H1 (cell line): ENCODE measurements at regions not wholly inside any gene's neighbourhood (a gene's known extent, or its start where the extent isn't known, plus 50 kb on each side); places are given as distances from the start of the nearest gene placed in this dataset.

Experiments
- CTCF ChIA-PET: fragments of 300-600 bp; sonication (Branson Sonifier 250); formaldehyde crosslinking; loops from one replicate; lab custom pipeline; 2021; ENCODE audit not compliant: partially characterized antibody; lab: Charles Lee
- POLR2A ChIA-PET: fragments of 300-600 bp; sonication (Branson Sonifier 250); formaldehyde crosslinking; loops from one replicate; lab custom pipeline; 2021; ENCODE audit warnings: inconsistent platforms; ENCODE audit not compliant: partially characterized antibody; lab: Charles Lee
- DNase-seq, 2 experiments: peaks; one replicate each; pipeline versions ENCODE4 v3.0.0 to v3.0.0-alpha.2; 2010 to 2022; ENCODE audit warnings: low spot score in 2 of 2, low read depth in 1 of 2, mixed read lengths in 1 of 2
- FAIRE-seq: peaks from 2 replicates; lab custom pipeline; 2011; peaks lifted over from hg19 to GRCh38; lab: Jason Lieb, UNC
- H2AFZ ChIP-seq: 2 replicates; pipeline ENCODE4 v1.8.1; 2012; ENCODE audit warnings: low read length, inconsistent platforms
- H2AK5ac ChIP-seq: 2 replicates; pipeline ENCODE4 v1.6.1; 2013; ENCODE audit warnings: low read depth, low read length
- H2BK120ac ChIP-seq: replicated peaks from 2 replicates; pipeline ENCODE3; 2013; ENCODE audit warnings: low read depth, low read length, inconsistent platforms
- H2BK12ac ChIP-seq: 2 replicates; pipeline ENCODE4 v1.6.1; 2013; ENCODE audit warnings: low read depth, low read length
- H2BK15ac ChIP-seq: 2 replicates; pipeline ENCODE4 v1.6.1; 2013; ENCODE audit warnings: low read length
- H2BK20ac ChIP-seq: 2 replicates; pipeline ENCODE4 v1.6.1; 2013; ENCODE audit warnings: low read length
- H2BK5ac ChIP-seq: 2 replicates; pipeline ENCODE4 v1.6.1; 2013; ENCODE audit warnings: low read depth, low read length
- H3K14ac ChIP-seq: 2 replicates; pipeline ENCODE4 v1.6.1; 2013; ENCODE audit warnings: inconsistent platforms; ENCODE audit not compliant: insufficient read length
- H3K18ac ChIP-seq: 2 replicates; pipeline ENCODE4 v1.6.1; 2013; ENCODE audit warnings: low read length; ENCODE audit errors: extremely low read depth
- H3K23ac ChIP-seq: 2 replicates; pipeline ENCODE4 v1.6.1; 2013; ENCODE audit warnings: inconsistent platforms; ENCODE audit not compliant: insufficient read length
- H3K23me2 ChIP-seq: 2 replicates; pipeline ENCODE4 v1.6.1; 2013; ENCODE audit warnings: low read depth, low read length
- H3K27ac ChIP-seq: 2 replicates; pipeline ENCODE4 v1.6.1; 2011; ENCODE audit warnings: low read depth, low read length, inconsistent platforms
- H3K27me3 ChIP-seq, 4 experiments: replicated peaks in 1 of 4; 1 replicate in 1 of 4; 2 replicates in 3 of 4; pipeline versions ENCODE4 v1.6.1 to v1.8.1; 2011 to 2013; ENCODE audit warnings: low read length in 3 of 4, mild to moderate bottlenecking in 3 of 4, inconsistent platforms in 2 of 4, mixed read lengths in 2 of 4, moderate library complexity in 1 of 4; ENCODE audit not compliant: control insufficient read depth in 3 of 4, insufficient read depth in 3 of 4; ENCODE audit errors: extremely low read depth in 1 of 4
- H3K36me3 ChIP-seq, 4 experiments: 2 replicates each; pipeline versions ENCODE4 v1.6.1 to v1.8.1; 2011 to 2013; ENCODE audit warnings: mild to moderate bottlenecking in 4 of 4, low read length in 3 of 4, moderate library complexity in 2 of 4, control low read depth in 1 of 4, inconsistent platforms in 1 of 4; ENCODE audit not compliant: insufficient read depth in 4 of 4, control insufficient read depth in 2 of 4
- H3K4ac ChIP-seq: replicated peaks from 2 replicates; pipeline ENCODE3; 2013; ENCODE audit warnings: low read length, low read depth, mixed read lengths, inconsistent platforms; ENCODE audit not compliant: insufficient read length
- H3K4me1 ChIP-seq, 4 experiments: replicated peaks in 1 of 4; 1 replicate in 1 of 4; 2 replicates in 3 of 4; pipeline versions ENCODE4 v1.6.1 to v1.8.1; 2011 to 2013; ENCODE audit warnings: low read length in 3 of 4, inconsistent platforms in 2 of 4, mixed read lengths in 1 of 4; ENCODE audit not compliant: insufficient read depth in 4 of 4, control insufficient read depth in 3 of 4
- H3K4me2 ChIP-seq, 2 experiments: 2 replicates each; pipeline versions ENCODE4 v1.6.1 to v1.8.1; 2011 to 2013; ENCODE audit warnings: low read depth in 2 of 2, low read length in 2 of 2, control low read depth in 1 of 2, inconsistent platforms in 1 of 2, mild to moderate bottlenecking in 1 of 2; ENCODE audit not compliant: insufficient read depth in 1 of 2
- H3K4me3 ChIP-seq, 4 experiments: fragments of 200-600, 300-600 bp in 1 of 4; sonication (generic), shearing (Covaris generic), sonication (Bioruptor Twin) in 1 of 4; 2 replicates each; pipeline versions ENCODE4 v1.5.1 to v1.8.1; 2011 to 2016; ENCODE audit warnings: low read length in 4 of 4, low read depth in 3 of 4, control low read depth in 2 of 4, inconsistent platforms in 2 of 4, mild to moderate bottlenecking in 2 of 4, mixed read lengths in 1 of 4, moderate library complexity in 1 of 4; ENCODE audit not compliant: insufficient read depth in 2 of 4; ENCODE audit errors: extremely low read depth in 1 of 4
- H3K56ac ChIP-seq: replicated peaks from 2 replicates; pipeline ENCODE3; 2013; ENCODE audit warnings: low read depth, mild to moderate bottlenecking, mixed read lengths, low read length, inconsistent platforms; ENCODE audit not compliant: insufficient read length
- H3K79me1 ChIP-seq: 2 replicates; pipeline ENCODE4 v1.6.1; 2013; ENCODE audit warnings: low read depth, low read length, control low read depth
- H3K79me2 ChIP-seq, 2 experiments: 2 replicates each; pipeline versions ENCODE4 v1.6.1 to v1.8.1; 2012 to 2013; ENCODE audit warnings: low read length in 2 of 2, mild to moderate bottlenecking in 2 of 2, inconsistent platforms in 1 of 2; ENCODE audit not compliant: insufficient read depth in 2 of 2, control insufficient read depth in 1 of 2
- H3K9ac ChIP-seq, 4 experiments: replicated peaks in 1 of 4; 1 replicate in 1 of 4; 2 replicates in 3 of 4; pipeline versions ENCODE4 v1.6.1 to v1.8.1; 2011 to 2013; ENCODE audit warnings: low read depth in 3 of 4, low read length in 3 of 4, control low read depth in 2 of 4, mild to moderate bottlenecking in 2 of 4, moderate library complexity in 2 of 4, inconsistent platforms in 1 of 4; ENCODE audit errors: extremely low read depth in 1 of 4
- H3K9me3 ChIP-seq, 2 experiments: 2 replicates each; pipeline versions ENCODE4 v1.6.1 to v1.8.1; 2012 to 2013; ENCODE audit warnings: mild to moderate bottlenecking in 2 of 2, moderate library complexity in 2 of 2, control low read depth in 1 of 2, inconsistent platforms in 1 of 2, low read depth in 1 of 2, low read length in 1 of 2, mixed read lengths in 1 of 2; ENCODE audit not compliant: insufficient read depth in 2 of 2
- H4K20me1 ChIP-seq, 2 experiments: replicated peaks in 1 of 2; 2 replicates each; pipeline versions ENCODE3 to v1.8.1; 2011 to 2013; ENCODE audit warnings: inconsistent platforms in 2 of 2, low read length in 2 of 2, mild to moderate bottlenecking in 1 of 2; ENCODE audit not compliant: insufficient read depth in 2 of 2, control insufficient read depth in 1 of 2
- H4K5ac ChIP-seq: 2 replicates; pipeline ENCODE4 v1.6.1; 2013; ENCODE audit warnings: low read length, low read depth, mixed read lengths, inconsistent platforms; ENCODE audit not compliant: insufficient read length
- H4K8ac ChIP-seq: 2 replicates; pipeline ENCODE4 v1.8.0; 2013; ENCODE audit warnings: mild to moderate bottlenecking, moderate library complexity, low read length, inconsistent platforms; ENCODE audit not compliant: insufficient read depth; ENCODE audit errors: extremely low read depth
- H4K91ac ChIP-seq: replicated peaks from 2 replicates; pipeline ENCODE3; 2013; ENCODE audit warnings: low read length, mixed read lengths, inconsistent platforms; ENCODE audit not compliant: insufficient read length
- CREB1 ChIP-seq: IDR thresholded peaks from 2 replicates; pipeline ENCODE4 v1.6.1; 2012; ENCODE audit warnings: inconsistent platforms
- CTBP2 ChIP-seq: IDR thresholded peaks from 2 replicates; pipeline ENCODE4 v1.7.0; 2011; ENCODE audit warnings: borderline replicate concordance, mild to moderate bottlenecking, moderate library complexity, mixed read lengths, low read length; ENCODE audit not compliant: insufficient read depth, insufficient read length
- CTCF ChIP-seq, 3 experiments: IDR thresholded peaks; 1 replicate in 2 of 3; 2 replicates in 1 of 3; pipeline versions ENCODE4 v1.5.1 to v1.6.1; 2011; ENCODE audit warnings: low read length in 3 of 3, mild to moderate bottlenecking in 3 of 3, inconsistent platforms in 2 of 3, low read depth in 1 of 3, moderate library complexity in 1 of 3; ENCODE audit not compliant: insufficient read depth in 1 of 3; ENCODE audit errors: control extremely low read depth in 1 of 3
- EGR1 ChIP-seq: IDR thresholded peaks from 2 replicates; pipeline ENCODE4 v1.6.1; 2011; ENCODE audit warnings: low read depth, low read length, borderline replicate concordance
- POU5F1 ChIP-seq: IDR thresholded peaks from 2 replicates; pipeline ENCODE4 v1.6.1; 2011; ENCODE audit warnings: low read depth, mild to moderate bottlenecking, low read length, moderate library complexity
- RXRA ChIP-seq: IDR thresholded peaks from 2 replicates; pipeline ENCODE4 v1.6.1; 2011; ENCODE audit warnings: low read depth, mild to moderate bottlenecking, low read length, moderate library complexity; ENCODE audit not compliant: insufficient read depth
- SAP30 ChIP-seq: fragments of 300-600 bp; sonication (generic); IDR thresholded peaks from 2 replicates; pipeline ENCODE4 v1.7.1; 2012; ENCODE audit warnings: low read length, moderate library complexity, mild to moderate bottlenecking, inconsistent platforms; ENCODE audit not compliant: insufficient read depth, insufficient replicate concordance
- WGBS, 2 experiments: shearing (Covaris generic) in 1 of 2; methylation state at CpG; one replicate each; pipeline versions ENCODE4 v1.1.6 to v1.1.7; 2013 to 2015; ENCODE audit warnings: low lambda C conversion rate in 2 of 2, mixed read lengths in 2 of 2, inconsistent platforms in 1 of 2, low coverage in 1 of 2, missing lambda C conversion rate in 1 of 2; ENCODE audit not compliant: insufficient replicate concordance in 2 of 2, insufficient coverage in 1 of 2, insufficient read length in 1 of 2; ENCODE audit errors: extremely low coverage in 1 of 2, missing lambda C conversion rate in 1 of 2; 5-methylcytosine and 5-hydroxymethylcytosine counted together

- no peak overlapping the region for H2BK20ac ChIP-seq
- no peaks in the 10 kb centered on the region for H3K36me3 ChIP-seq
- no peaks in the 10 kb centered on the region for H4K20me1 ChIP-seq
- H2BK15ac ChIP-seq: no peak overlapping the region
- no peak overlapping the region for H4K8ac ChIP-seq
- H3K23ac ChIP-seq: no peak overlapping the region
- H3K56ac ChIP-seq: no peak overlapping the region
- 93% methylated on average over 4 of the region's 4 CpGs; no CpG with 5 or more reads in 1 of the 2 experiments for WGBS, 2 experiments
- H3K4ac ChIP-seq: no peak overlapping the region
- H2AFZ ChIP-seq: no peak overlapping the region
- H2BK5ac ChIP-seq: no peak overlapping the region
- H3K79me2 ChIP-seq: no peaks in the 10 kb centered on the region
- H3K23me2 ChIP-seq: no peaks in the 10 kb centered on the region; the same call in 1 of the 2 replicates
- POLR2A ChIA-PET: no interaction called here
- H3K18ac ChIP-seq: no peak overlapping the region
- no peak for TF ChIP-seq SAP30
- no peak for TF ChIP-seq CTCF (IDR thresholded peaks at IDR 0.05; ENCODE audit: control extremely low read depth in 1 of 3, insufficient read depth in 1 of 3, low read depth in 1 of 3, low read length in 3 of 3)
- TF ChIP-seq CREB1: no peak
- no peak for TF ChIP-seq EGR1
- no peak for TF ChIP-seq CTBP2
- TF ChIP-seq RXRA: no peak
- TF ChIP-seq POU5F1: no peak
- no peak for FAIRE-seq
- H3K79me1 ChIP-seq: no peaks in the 10 kb centered on the region
- no peak overlapping the region for H3K27ac ChIP-seq
- H2AK5ac ChIP-seq: no peak overlapping the region
- H2BK120ac ChIP-seq: no peak overlapping the region
- no peak overlapping the region for H2BK12ac ChIP-seq
- H3K9me3 ChIP-seq: no peaks in the 10 kb centered on the region
- H3K4me1 ChIP-seq: no peaks in the 10 kb centered on the region
- no peak overlapping the region for H3K4me3 ChIP-seq
- no peak overlapping the region for H4K5ac ChIP-seq
- H3K27me3 ChIP-seq: no peaks in the 10 kb centered on the region
- no peak for DNase-seq
- H3K4me2 ChIP-seq: no peak overlapping the region
- H3K9ac ChIP-seq: no peak overlapping the region
- CTCF ChIA-PET: no interaction called here
- no peak overlapping the region for H3K14ac ChIP-seq
- no peak overlapping the region for H4K91ac ChIP-seq
These were observed 50.7 kb upstream of the ITGB8 start for GRCh38 chr7:20279979-20280378.
